ENCODE measurements at regions not wholly inside any gene's neighbourhood (a gene's known extent, or its start where the extent isn't known, plus 50 kb on each side); places are given as distances from the start of the nearest gene placed in this dataset.

GRCh38 chr13:31903111-31903815 is 128.3 kb upstream of the FRY start:
- DNase-seq, result no peak
- Mint-ChIP-seq H3K36me3 (ENCODE audit: low read depth) (peaks cover 8% of the 10 kb centered on the region), H3K4me1 (no peaks in the 10 kb centered on the region), H3K27ac (no peak overlapping the region), H3K27me3 (ENCODE audit: low read depth, poor library complexity) (peaks cover 7% of the 10 kb centered on the region), H3K4me3 (no peak overlapping the region), H3K9me3 (peaks cover 10% of the 10 kb centered on the region)
- no peak for TF ChIP-seq CTCF (IDR thresholded peaks at IDR 0.05)

DNA sequence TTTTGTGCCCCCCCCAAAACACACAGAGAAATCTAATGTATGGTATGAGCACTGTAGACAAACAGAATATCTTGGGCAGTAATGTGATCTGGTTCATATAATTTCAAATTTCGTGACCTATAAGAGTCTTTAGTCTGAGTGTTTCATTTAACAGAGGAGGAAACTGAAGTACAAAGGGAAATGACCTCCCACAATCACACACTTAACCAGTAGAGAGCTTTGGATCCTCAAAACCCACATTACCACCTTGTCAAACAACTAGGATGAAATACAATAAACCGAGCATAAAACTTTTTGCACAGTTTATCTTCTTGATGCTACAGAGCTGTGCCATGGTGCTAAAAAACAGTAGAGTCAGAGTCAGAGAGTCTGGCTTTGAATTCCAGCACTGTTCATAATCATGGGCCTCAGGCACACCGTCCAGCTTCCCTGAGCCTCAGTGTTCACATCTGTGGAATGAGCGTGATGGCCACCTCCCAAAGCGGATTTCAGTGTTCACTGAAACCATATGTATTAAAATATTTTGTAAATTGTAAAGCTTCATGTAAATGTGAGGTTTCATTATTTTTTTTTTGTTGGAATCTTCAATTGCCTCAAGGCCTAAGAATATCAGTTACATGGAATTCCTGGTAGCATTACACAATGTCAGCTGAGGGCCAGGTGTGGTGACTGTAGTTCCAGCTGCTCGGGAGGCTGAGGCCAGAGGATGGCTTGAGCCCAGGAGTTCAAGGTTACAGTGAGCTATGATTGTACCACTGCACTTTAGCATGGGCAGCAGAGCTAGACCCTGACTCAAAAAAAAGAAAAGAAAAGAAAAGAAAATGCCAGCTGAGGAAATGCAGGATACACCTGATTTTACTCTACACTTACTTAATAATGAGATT is 126.4 kb upstream of the FRY start:
- no peak overlapping the region for H3K4me3 Mint-ChIP-seq
- H3K27ac Mint-ChIP-seq, result no peak overlapping the region
- peaks cover 7% of the 10 kb centered on the region for H3K27me3 Mint-ChIP-seq (ENCODE audit: low read depth, poor library complexity)
- H3K4me1 Mint-ChIP-seq, result no peaks in the 10 kb centered on the region
- DNase-seq, result no peak
- H3K9me3 Mint-ChIP-seq, result peaks cover 9% of the 10 kb centered on the region
- peaks cover 8% of the 10 kb centered on the region for H3K36me3 Mint-ChIP-seq (ENCODE audit: low read depth)
- no peak for TF ChIP-seq CTCF (IDR thresholded peaks at IDR 0.05)

DNA sequence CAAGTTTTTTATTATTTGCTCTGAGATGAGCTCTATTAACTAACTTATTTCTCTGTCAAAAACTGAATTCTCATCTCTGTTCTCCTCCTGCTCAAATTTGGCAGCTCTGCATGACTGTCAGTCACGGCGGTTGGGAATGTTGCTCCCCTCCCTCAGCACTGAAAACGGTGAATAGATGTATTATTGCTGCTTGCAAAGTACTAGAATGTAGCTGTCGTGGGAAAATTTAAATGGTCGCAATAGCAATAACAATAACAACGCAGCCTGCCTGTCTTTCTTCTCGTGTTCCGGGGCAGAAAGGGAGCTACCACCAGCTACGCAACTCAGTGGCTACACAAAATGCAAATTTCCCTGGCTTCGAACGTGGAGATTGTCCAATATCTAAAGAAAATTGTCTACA is 125.6 kb upstream of the FRY start:
- Mint-ChIP-seq H3K4me3 (no peak overlapping the region), H3K36me3 (ENCODE audit: low read depth) (no peaks in the 10 kb centered on the region), H3K27ac (no peak overlapping the region), H3K4me1 (no peaks in the 10 kb centered on the region), H3K27me3 (ENCODE audit: low read depth, poor library complexity) (peaks cover 7% of the 10 kb centered on the region), H3K9me3 (peaks cover 2% of the 10 kb centered on the region)
- TF ChIP-seq CTCF (IDR thresholded peaks at IDR 0.05), result no peak
- no peak for DNase-seq

DNA sequence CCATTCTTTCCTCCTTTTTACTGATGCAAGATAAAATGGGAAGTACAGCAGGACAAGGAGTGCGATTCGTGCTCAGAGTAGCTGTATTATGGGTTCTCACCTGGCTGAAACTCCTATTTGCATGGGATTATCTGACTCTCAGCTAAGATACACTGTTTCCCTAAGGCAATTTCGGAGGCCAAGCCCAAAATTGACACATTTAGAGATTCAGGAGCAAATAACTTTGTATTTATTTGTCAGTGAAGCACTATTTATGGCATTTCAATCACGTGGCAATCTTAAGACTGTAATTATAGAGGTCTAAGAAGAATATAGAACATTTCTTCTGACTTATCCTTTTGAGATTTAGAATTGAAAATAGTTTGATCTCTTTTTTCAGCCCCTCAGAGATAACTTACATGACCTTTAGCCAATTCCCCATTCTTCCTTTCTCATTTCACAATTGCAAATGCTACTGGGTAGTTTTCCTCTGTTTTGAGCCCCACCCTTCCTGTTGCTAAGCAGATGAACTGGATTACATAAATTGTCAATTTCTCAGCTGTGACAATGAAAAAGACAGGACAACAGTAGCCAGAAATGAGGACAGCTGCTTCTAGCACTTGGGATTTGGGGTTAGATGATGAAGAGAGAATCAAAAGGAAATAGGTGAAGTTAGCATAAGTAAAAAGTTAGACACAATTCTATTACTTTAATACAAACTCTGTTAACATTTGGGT is 122.7 kb upstream of the FRY start:
- Mint-ChIP-seq H3K36me3 (ENCODE audit: low read depth) (no peaks in the 10 kb centered on the region), H3K4me3 (no peak overlapping the region), H3K4me1 (peaks cover 6% of the 10 kb centered on the region), H3K27me3 (ENCODE audit: low read depth, poor library complexity) (peaks cover 7% of the 10 kb centered on the region), H3K27ac (no peak overlapping the region), H3K9me3 (no peaks in the 10 kb centered on the region)
- TF ChIP-seq CTCF (IDR thresholded peaks at IDR 0.05), result no peak
- DNase-seq, result no peak

- peaks cover 7% of the 10 kb centered on the region for H3K27me3 Mint-ChIP-seq (ENCODE audit: low read depth, poor library complexity)
- TF ChIP-seq CTCF (IDR thresholded peaks at IDR 0.05), result peak; percentile 95
- H3K4me3 Mint-ChIP-seq, result no peak overlapping the region
- no peaks in the 10 kb centered on the region for H3K36me3 Mint-ChIP-seq (ENCODE audit: low read depth)
- peak; percentile 55 for DNase-seq
- no peak overlapping the region for H3K27ac Mint-ChIP-seq
- H3K4me1 Mint-ChIP-seq, result peaks cover 13% of the 10 kb centered on the region
- no peaks in the 10 kb centered on the region for H3K9me3 Mint-ChIP-seq
These were observed 121.6 kb upstream of the FRY start for GRCh38 chr13:31909864-31910551.

Measured in nephron progenitor cell (in vitro differentiated cells).